Sigmoid colon (tissue), 6 donors: ENCODE measurements at regions not wholly inside any gene's neighbourhood (a gene's known extent, or its start where the extent isn't known, plus 50 kb on each side); places are given as distances from the start of the nearest gene placed in this dataset.

Experiments
- DNase-seq: peaks from one replicate; pipeline ENCODE4 v3.0.0-alpha.2; 2019
- H3K27ac ChIP-seq, 4 donors: fragments of 200-600 bp; sonication (generic); one replicate each; pipeline ENCODE4 v1.5.1; 2016 to 2019; ENCODE audit warnings: mild to moderate bottlenecking in 1 of 4
- H3K27me3 ChIP-seq, 3 donors: fragments of 200-600 bp; sonication (generic); one replicate each; pipeline ENCODE4 v1.5.1; 2019; ENCODE audit warnings: mild to moderate bottlenecking in 1 of 3
- H3K36me3 ChIP-seq, 4 donors: fragments of 200-600 bp; sonication (generic); one replicate each; pipeline ENCODE4 v1.5.1; 2016 to 2019
- H3K4me1 ChIP-seq, 4 donors: fragments of 200-600 bp; sonication (generic); one replicate each; pipeline ENCODE4 v1.5.1; 2017 to 2019
- H3K4me3 ChIP-seq, 4 donors: fragments of 200-600 bp; sonication (generic); one replicate each; pipeline ENCODE4 v1.5.1; 2017 to 2019; ENCODE audit warnings: mild to moderate bottlenecking in 2 of 4, moderate library complexity in 1 of 4
- H3K9me3 ChIP-seq, 4 donors: fragments of 200-600 bp in 3 of 4; sonication (generic) in 3 of 4; one replicate each; pipeline versions ENCODE4 v1.5.1 to v1.6.1; 2013 to 2019
- CTCF ChIP-seq, 4 experiments: fragments of 450-650 bp in 3 of 4; fragments of 200-600 bp in 1 of 4; IDR thresholded peaks; one replicate each; pipeline ENCODE4 v1.5.1; 2016 to 2019; ENCODE audit warnings: antibody characterized with exemption in 4 of 4, mild to moderate bottlenecking in 3 of 4, moderate library complexity in 2 of 4
- EP300 ChIP-seq, 4 donors: sonication (generic); formaldehyde crosslinking; IDR thresholded peaks; one replicate each; pipeline ENCODE4 v1.6.1; 2017; ENCODE audit warnings: antibody characterized with exemption in 4 of 4
- POLR2A ChIP-seq, 2 donors: fragments of 450-650 bp; IDR thresholded peaks; one replicate each; pipeline ENCODE4 v1.6.1; 2016; ENCODE audit warnings: antibody characterized with exemption in 2 of 2, mild to moderate bottlenecking in 2 of 2, moderate library complexity in 2 of 2
- POLR2AphosphoS5 ChIP-seq, 4 donors: sonication (generic); formaldehyde crosslinking; IDR thresholded peaks; one replicate each; pipeline ENCODE4 v1.6.1; 2017; ENCODE audit warnings: antibody characterized with exemption in 4 of 4
- WGBS, 2 donors: extraction: QIAGEN DNeasy Blood & Tissue Kit; methylation state at CpG; one replicate each; pipeline ENCODE4 v1.1.7; 2013; 5-methylcytosine and 5-hydroxymethylcytosine counted together
- intact Hi-C: fragments of 100-400 bp; cut with DNase I; formaldehyde crosslinking; loops from one replicate; pipeline ENCODE4 v1.15.1; 2023
- donor health status: healthy with polysubstance abuse.
- donor health status: healthy.

GRCh38 chr6:30409184-30409583 lies 64.2 kb downstream of the RPP21 start:
- WGBS, 2 donors, result 68 to 93% methylated on average over 2 of the region's 2 CpGs
- Histone ChIP-seq H3K9me3 (peaks cover 0 to 5% (median 0%) of the 10 kb centered on the region in 4 donors), H3K4me3 (no peak overlapping the region), H3K27ac (no peak overlapping the region), H3K4me1 (peaks cover 0 to 3% (median 0%) of the 10 kb centered on the region in 4 donors), H3K36me3 (no peaks in the 10 kb centered on the region), H3K27me3 (peaks cover 0 to 25% (median 0%) of the 10 kb centered on the region in 3 donors)
- intact Hi-C loops, result no loop called here
- DNase-seq, result no peak
- TF ChIP-seq CTCF (IDR thresholded peaks at IDR 0.05), result no peak
- no peak for TF ChIP-seq POLR2A (IDR thresholded peaks at IDR 0.05)
- TF ChIP-seq POLR2AphosphoS5 (IDR thresholded peaks at IDR 0.05), result no peak
- TF ChIP-seq EP300 (IDR thresholded peaks at IDR 0.05), result no peak

- H3K4me3 ChIP-seq, result no peak overlapping the region
- no peaks in the 10 kb centered on the region for H3K36me3 ChIP-seq
- DNase-seq, result no peak
- intact Hi-C loops, result no loop called here
- H3K9me3 ChIP-seq, result peaks cover 0 to 5% (median 0%) of the 10 kb centered on the region in 4 donors
- whole genome bisulfite sequencing, 2 donors, result 35 to 39% methylated on average over 17 of the region's 17 CpGs
- no peak overlapping the region for H3K27ac ChIP-seq
- TF ChIP-seq POLR2AphosphoS5 (IDR thresholded peaks at IDR 0.05), result no peak
- TF ChIP-seq EP300 (IDR thresholded peaks at IDR 0.05), result no peak
- no peak for TF ChIP-seq POLR2A (IDR thresholded peaks at IDR 0.05)
- peak; percentile 24 to 77 (median 44) for TF ChIP-seq CTCF (IDR thresholded peaks at IDR 0.05)
- peaks cover 0 to 25% (median 0%) of the 10 kb centered on the region in 3 donors for H3K27me3 ChIP-seq
- H3K4me1 ChIP-seq, result peaks cover 0 to 3% (median 0%) of the 10 kb centered on the region in 4 donors
Measured at GRCh38 chr6:30411515-30412207, 66.7 kb downstream of the RPP21 start.

GRCh38 chr6:30418448-30418847 lies 70.9 kb upstream of the HLA-E start:
- H3K36me3 ChIP-seq, result no peaks in the 10 kb centered on the region
- H3K27ac ChIP-seq, result no peak overlapping the region
- TF ChIP-seq POLR2AphosphoS5 (IDR thresholded peaks at IDR 0.05), result no peak
- TF ChIP-seq EP300 (IDR thresholded peaks at IDR 0.05), result no peak
- TF ChIP-seq POLR2A (IDR thresholded peaks at IDR 0.05), result no peak
- TF ChIP-seq CTCF (IDR thresholded peaks at IDR 0.05), result no peak
- no peak overlapping the region for H3K4me3 ChIP-seq
- no peaks in the 10 kb centered on the region for H3K9me3 ChIP-seq
- 77 to 84% methylated on average over 13 of the region's 13 CpGs for WGBS, 2 donors
- no peaks in the 10 kb centered on the region for H3K4me1 ChIP-seq
- H3K27me3 ChIP-seq, result peaks cover 0 to 2% (median 0%) of the 10 kb centered on the region in 3 donors
- no peak for DNase-seq
- intact Hi-C loops, result no loop called here

- Histone ChIP-seq H3K27me3 (peaks cover 0 to 26% (median 16%) of the 10 kb centered on the region in 3 donors), H3K9me3 (no peaks in the 10 kb centered on the region), H3K4me3 (no peak overlapping the region), H3K4me1 (no peaks in the 10 kb centered on the region), H3K27ac (no peak overlapping the region), H3K36me3 (no peaks in the 10 kb centered on the region)
- no peak for DNase-seq
- WGBS, 2 donors, result 18 to 48% methylated on average over 3 of the region's 3 CpGs
- TF ChIP-seq POLR2A (IDR thresholded peaks at IDR 0.05) (no peak), EP300 (IDR thresholded peaks at IDR 0.05) (no peak), POLR2AphosphoS5 (IDR thresholded peaks at IDR 0.05) (no peak), CTCF (IDR thresholded peaks at IDR 0.05) (no peak)
- intact Hi-C loops, result no loop called here
Measured at GRCh38 chr6:30424549-30424948, 64.8 kb upstream of the HLA-E start.
